ENCODE measurements at regions not wholly inside any gene's neighbourhood (a gene's known extent, or its start where the extent isn't known, plus 50 kb on each side); places are given as distances from the start of the nearest gene placed in this dataset.

DNA sequence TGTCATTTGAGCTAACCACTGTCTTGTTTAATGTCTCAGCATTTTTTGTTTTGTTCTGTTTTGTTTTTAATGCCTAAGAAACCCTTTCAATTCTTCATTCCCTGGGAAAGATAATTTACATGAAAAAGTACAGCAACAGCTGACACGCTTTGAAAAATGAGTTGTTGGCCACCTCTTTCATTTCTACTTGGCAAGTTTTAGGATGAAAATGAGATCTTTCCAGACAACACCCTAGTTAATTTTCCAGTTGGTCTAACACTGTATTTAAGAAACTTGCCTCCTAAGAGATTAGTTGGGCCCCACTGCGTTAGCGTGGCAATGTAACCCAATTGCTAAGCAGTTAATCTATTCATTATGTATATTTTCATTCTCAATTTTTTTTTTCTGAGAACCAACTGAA, 194.0 kb upstream of the LRRN1 start:
- no peak overlapping the region for H3K27ac Mint-ChIP-seq

GRCh38 chr3:3603351-3603750, 195.9 kb upstream of the LRRN1 start:
- TF ChIP-seq, protein P1, sequence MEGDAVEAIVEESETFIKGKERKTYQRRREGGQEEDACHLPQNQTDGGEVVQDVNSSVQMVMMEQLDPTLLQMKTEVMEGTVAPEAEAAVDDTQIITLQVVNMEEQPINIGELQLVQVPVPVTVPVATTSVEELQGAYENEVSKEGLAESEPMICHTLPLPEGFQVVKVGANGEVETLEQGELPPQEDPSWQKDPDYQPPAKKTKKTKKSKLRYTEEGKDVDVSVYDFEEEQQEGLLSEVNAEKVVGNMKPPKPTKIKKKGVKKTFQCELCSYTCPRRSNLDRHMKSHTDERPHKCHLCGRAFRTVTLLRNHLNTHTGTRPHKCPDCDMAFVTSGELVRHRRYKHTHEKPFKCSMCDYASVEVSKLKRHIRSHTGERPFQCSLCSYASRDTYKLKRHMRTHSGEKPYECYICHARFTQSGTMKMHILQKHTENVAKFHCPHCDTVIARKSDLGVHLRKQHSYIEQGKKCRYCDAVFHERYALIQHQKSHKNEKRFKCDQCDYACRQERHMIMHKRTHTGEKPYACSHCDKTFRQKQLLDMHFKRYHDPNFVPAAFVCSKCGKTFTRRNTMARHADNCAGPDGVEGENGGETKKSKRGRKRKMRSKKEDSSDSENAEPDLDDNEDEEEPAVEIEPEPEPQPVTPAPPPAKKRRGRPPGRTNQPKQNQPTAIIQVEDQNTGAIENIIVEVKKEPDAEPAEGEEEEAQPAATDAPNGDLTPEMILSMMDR (IDR thresholded peaks at IDR 0.05; ENCODE audit: unreplicated experiment), result no peak
- no peak overlapping the region for H3K27ac Mint-ChIP-seq
- H3K27me3 Mint-ChIP-seq (ENCODE audit: low read depth), result no peaks in the 10 kb centered on the region
- H3K4me3 Mint-ChIP-seq, result no peak overlapping the region
- no peak for DNase-seq (ENCODE audit: low spot score in 2 of 2, unreplicated experiment in 2 of 2)
- peaks cover 4% of the 10 kb centered on the region for H3K4me1 Mint-ChIP-seq
- H3K36me3 Mint-ChIP-seq, result no peaks in the 10 kb centered on the region
- peaks cover 3% of the 10 kb centered on the region for H3K9me3 Mint-ChIP-seq

More for the DNA sequence above, 194.0 kb upstream of the LRRN1 start:
- H3K9me3 Mint-ChIP-seq, result peaks cover 11% of the 10 kb centered on the region
- no peaks in the 10 kb centered on the region for H3K27me3 Mint-ChIP-seq (ENCODE audit: low read depth)
- no peak overlapping the region for H3K4me3 Mint-ChIP-seq
- DNase-seq (ENCODE audit: low spot score in 2 of 2, unreplicated experiment in 2 of 2), result no peak
- H3K36me3 Mint-ChIP-seq, result no peaks in the 10 kb centered on the region
- H3K4me1 Mint-ChIP-seq, result peaks cover 4% of the 10 kb centered on the region
- TF ChIP-seq, protein P1 (IDR thresholded peaks at IDR 0.05; ENCODE audit: unreplicated experiment), result no peak

- Mint-ChIP-seq H3K27me3 (ENCODE audit: low read depth) (no peaks in the 10 kb centered on the region), H3K4me1 (peaks cover 4% of the 10 kb centered on the region)
- TF ChIP-seq, protein P1 (IDR thresholded peaks at IDR 0.05; ENCODE audit: unreplicated experiment), result no peak
Observed at GRCh38 chr3:3600665-3601340, 198.4 kb upstream of the LRRN1 start.

DNA sequence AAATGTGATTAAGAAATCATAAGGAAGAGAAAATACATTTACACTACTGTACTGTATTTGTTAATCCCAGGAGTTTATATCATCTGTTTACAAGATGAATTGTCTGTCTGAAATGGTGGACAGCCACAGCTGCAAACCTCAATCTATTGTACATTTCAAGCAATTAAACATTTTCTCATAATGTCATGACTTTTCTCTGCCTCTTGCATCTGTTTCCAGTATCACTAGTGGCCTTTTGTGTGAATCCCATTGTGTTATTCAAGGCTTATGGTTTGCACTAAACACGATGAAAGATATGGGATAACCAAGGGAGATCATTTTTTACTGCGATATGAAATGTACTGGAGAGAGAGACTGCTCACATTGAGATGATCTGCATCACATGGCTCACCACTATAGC, 200.2 kb upstream of the LRRN1 start:
- TF ChIP-seq, protein P1 (IDR thresholded peaks at IDR 0.05; ENCODE audit: unreplicated experiment), result no peak
- Mint-ChIP-seq H3K9me3 (peaks cover 9% of the 10 kb centered on the region), H3K4me1 (no peaks in the 10 kb centered on the region), H3K4me3 (no peak overlapping the region), H3K27ac (no peak overlapping the region), H3K27me3 (ENCODE audit: low read depth) (no peaks in the 10 kb centered on the region), H3K36me3 (peaks cover 1% of the 10 kb centered on the region)
- no peak for DNase-seq (ENCODE audit: low spot score in 2 of 2, unreplicated experiment in 2 of 2)

More at GRCh38 chr3:3600665-3601340, 198.4 kb upstream of the LRRN1 start:
- H3K36me3 Mint-ChIP-seq, result no peaks in the 10 kb centered on the region
- no peak for DNase-seq (ENCODE audit: low spot score in 2 of 2, unreplicated experiment in 2 of 2)
- no peak overlapping the region for H3K27ac Mint-ChIP-seq
- H3K4me3 Mint-ChIP-seq, result no peak overlapping the region
- no peaks in the 10 kb centered on the region for H3K9me3 Mint-ChIP-seq

DNA sequence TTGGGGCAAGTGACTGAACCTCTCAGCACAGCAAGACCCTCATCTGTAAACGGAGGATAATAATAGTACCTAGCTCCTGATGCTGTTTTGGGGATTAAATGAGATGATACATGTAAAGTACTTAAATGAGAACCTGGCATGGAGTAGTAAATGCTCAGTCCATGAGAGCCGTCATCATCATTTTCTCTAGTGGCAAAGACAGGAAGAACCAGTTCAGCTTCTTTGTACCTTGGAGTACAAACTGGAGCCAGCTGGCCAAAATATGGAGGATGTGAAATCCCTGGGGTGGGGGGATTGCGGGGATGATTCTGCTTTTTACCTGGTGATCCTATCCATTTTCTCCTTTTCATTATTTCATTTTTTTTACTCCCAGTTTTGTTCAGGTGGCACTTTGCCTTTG, 204.2 kb upstream of the LRRN1 start:
- H3K36me3 Mint-ChIP-seq, result peaks cover 1% of the 10 kb centered on the region
- TF ChIP-seq, protein P1 (IDR thresholded peaks at IDR 0.05; ENCODE audit: unreplicated experiment), result no peak
- H3K4me1 Mint-ChIP-seq, result no peaks in the 10 kb centered on the region
- no peaks in the 10 kb centered on the region for H3K27me3 Mint-ChIP-seq (ENCODE audit: low read depth)
- no peak overlapping the region for H3K4me3 Mint-ChIP-seq
- H3K9me3 Mint-ChIP-seq, result peaks cover 32% of the 10 kb centered on the region
- no peak for DNase-seq (ENCODE audit: low spot score in 2 of 2, unreplicated experiment in 2 of 2)
- no peak overlapping the region for H3K27ac Mint-ChIP-seq

Measured in mesothelial cell of epicardium (in vitro differentiated cells).